ENCODE measurements at regions not wholly inside any gene's neighbourhood (a gene's known extent, or its start where the extent isn't known, plus 50 kb on each side); places are given as distances from the start of the nearest gene placed in this dataset.

DNA sequence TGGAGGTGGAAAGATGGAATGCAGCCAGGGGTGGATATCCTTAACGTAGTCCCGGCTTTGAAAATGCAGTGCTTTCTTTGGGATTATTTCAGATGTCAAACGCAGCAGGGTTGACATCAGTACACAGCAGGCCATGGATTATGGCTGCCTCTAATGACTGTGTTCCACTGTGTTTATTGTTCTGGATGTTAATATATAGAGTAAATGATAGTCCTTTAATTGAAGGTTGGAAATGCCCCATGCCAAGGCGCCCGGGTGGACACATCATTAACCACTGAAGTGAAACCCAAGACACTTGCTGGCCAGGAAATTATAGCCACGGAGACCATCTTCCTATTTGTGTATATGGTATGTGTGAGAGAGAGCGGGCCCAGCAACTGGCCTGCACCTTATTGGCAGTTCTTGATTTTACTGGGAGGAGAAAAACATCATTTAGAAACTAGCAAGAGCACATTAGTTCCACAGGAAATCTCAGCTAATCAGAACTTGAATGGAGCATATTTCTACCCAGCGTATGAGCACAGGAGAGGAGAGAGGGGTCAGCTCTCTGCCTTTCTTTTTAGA, 254.9 kb upstream of the RASGRP1 start:
- TF ChIP-seq, protein P1, sequence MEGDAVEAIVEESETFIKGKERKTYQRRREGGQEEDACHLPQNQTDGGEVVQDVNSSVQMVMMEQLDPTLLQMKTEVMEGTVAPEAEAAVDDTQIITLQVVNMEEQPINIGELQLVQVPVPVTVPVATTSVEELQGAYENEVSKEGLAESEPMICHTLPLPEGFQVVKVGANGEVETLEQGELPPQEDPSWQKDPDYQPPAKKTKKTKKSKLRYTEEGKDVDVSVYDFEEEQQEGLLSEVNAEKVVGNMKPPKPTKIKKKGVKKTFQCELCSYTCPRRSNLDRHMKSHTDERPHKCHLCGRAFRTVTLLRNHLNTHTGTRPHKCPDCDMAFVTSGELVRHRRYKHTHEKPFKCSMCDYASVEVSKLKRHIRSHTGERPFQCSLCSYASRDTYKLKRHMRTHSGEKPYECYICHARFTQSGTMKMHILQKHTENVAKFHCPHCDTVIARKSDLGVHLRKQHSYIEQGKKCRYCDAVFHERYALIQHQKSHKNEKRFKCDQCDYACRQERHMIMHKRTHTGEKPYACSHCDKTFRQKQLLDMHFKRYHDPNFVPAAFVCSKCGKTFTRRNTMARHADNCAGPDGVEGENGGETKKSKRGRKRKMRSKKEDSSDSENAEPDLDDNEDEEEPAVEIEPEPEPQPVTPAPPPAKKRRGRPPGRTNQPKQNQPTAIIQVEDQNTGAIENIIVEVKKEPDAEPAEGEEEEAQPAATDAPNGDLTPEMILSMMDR (IDR thresholded peaks at IDR 0.05 in 8 of 11, conservative IDR thresholded peaks at IDR 0.05 in 3 of 11) = no peak
- TF ChIP-seq POLR2A (IDR thresholded peaks at IDR 0.05) = no peak

Measured in spleen (tissue), 7 donors.